Sigmoid colon (tissue), 6 donors: ENCODE measurements at regions not wholly inside any gene's neighbourhood (a gene's known extent, or its start where the extent isn't known, plus 50 kb on each side); places are given as distances from the start of the nearest gene placed in this dataset.

Experiments
- DNase-seq: peaks from one replicate; pipeline ENCODE4 v3.0.0-alpha.2; 2019
- H3K27ac ChIP-seq, 4 donors: fragments of 200-600 bp; sonication (generic); one replicate each; pipeline ENCODE4 v1.5.1; 2016 to 2019; ENCODE audit warnings: mild to moderate bottlenecking in 1 of 4
- H3K27me3 ChIP-seq, 3 donors: fragments of 200-600 bp; sonication (generic); one replicate each; pipeline ENCODE4 v1.5.1; 2019; ENCODE audit warnings: mild to moderate bottlenecking in 1 of 3
- H3K36me3 ChIP-seq, 4 donors: fragments of 200-600 bp; sonication (generic); one replicate each; pipeline ENCODE4 v1.5.1; 2016 to 2019
- H3K4me1 ChIP-seq, 4 donors: fragments of 200-600 bp; sonication (generic); one replicate each; pipeline ENCODE4 v1.5.1; 2017 to 2019
- H3K4me3 ChIP-seq, 4 donors: fragments of 200-600 bp; sonication (generic); one replicate each; pipeline ENCODE4 v1.5.1; 2017 to 2019; ENCODE audit warnings: mild to moderate bottlenecking in 2 of 4, moderate library complexity in 1 of 4
- H3K9me3 ChIP-seq, 4 donors: fragments of 200-600 bp in 3 of 4; sonication (generic) in 3 of 4; one replicate each; pipeline versions ENCODE4 v1.5.1 to v1.6.1; 2013 to 2019
- EP300 ChIP-seq, 4 donors: sonication (generic); formaldehyde crosslinking; IDR thresholded peaks; one replicate each; pipeline ENCODE4 v1.6.1; 2017; ENCODE audit warnings: antibody characterized with exemption in 4 of 4
- WGBS, 2 donors: extraction: QIAGEN DNeasy Blood & Tissue Kit; methylation state at CpG; one replicate each; pipeline ENCODE4 v1.1.7; 2013; 5-methylcytosine and 5-hydroxymethylcytosine counted together
- intact Hi-C: fragments of 100-400 bp; cut with DNase I; formaldehyde crosslinking; loops from one replicate; pipeline ENCODE4 v1.15.1; 2023
- donor health status: healthy with polysubstance abuse.
- donor health status: healthy.

DNA sequence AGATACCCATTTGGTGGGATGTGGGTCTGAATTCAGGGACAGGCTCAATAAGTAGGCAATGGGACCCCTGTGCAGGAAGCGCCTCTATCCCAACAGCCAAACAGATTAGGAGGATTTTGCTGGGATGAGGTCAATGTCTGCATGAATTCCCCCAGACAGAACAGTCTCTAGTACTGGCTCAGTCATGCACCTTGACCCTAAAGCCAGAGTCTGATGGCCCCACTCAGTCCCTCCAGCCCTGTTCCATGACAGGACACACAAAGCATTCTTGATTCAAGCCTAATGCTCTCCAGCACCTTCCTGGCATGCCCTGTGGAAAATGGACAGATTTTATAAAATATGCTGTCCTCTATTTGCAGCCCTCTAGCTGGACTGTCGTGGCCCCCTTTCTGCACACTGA lies 49.8 kb upstream of the RAB6D start:
- TF ChIP-seq EP300 (IDR thresholded peaks at IDR 0.05) = no peak
- Histone ChIP-seq H3K4me1 (no peaks in the 10 kb centered on the region), H3K27me3 (no peaks in the 10 kb centered on the region), H3K4me3 (no peak overlapping the region), H3K27ac (no peak overlapping the region), H3K36me3 (no peaks in the 10 kb centered on the region), H3K9me3 (no peaks in the 10 kb centered on the region)
- 82 to 89% methylated on average over 2 of the region's 2 CpGs for WGBS, 2 donors
- DNase-seq = no peak
- intact Hi-C loops = no loop called here
